OCI-LY7 (cell line): ENCODE measurements at regions not wholly inside any gene's neighbourhood (a gene's known extent, or its start where the extent isn't known, plus 50 kb on each side); places are given as distances from the start of the nearest gene placed in this dataset.

ENCODE experiments used
- CTCF ChIP-seq: fragments of 200-600 bp; sonication (generic); conservative IDR thresholded peaks from 2 replicates; pipeline ENCODE4 v1.5.1; 2014; ENCODE audit warnings: mild to moderate bottlenecking, antibody characterized with exemption, low read length, moderate library complexity, mixed read lengths
- EZH2phosphoT487 ChIP-seq: fragments of 200-600 bp; sonication (generic); IDR thresholded peaks from 2 replicates; pipeline ENCODE4 v1.6.1; 2018; ENCODE audit warnings: low read depth, borderline replicate concordance, mild to moderate bottlenecking, mixed run types, antibody characterized with exemption, low read length, moderate library complexity, mixed read lengths

DNA sequence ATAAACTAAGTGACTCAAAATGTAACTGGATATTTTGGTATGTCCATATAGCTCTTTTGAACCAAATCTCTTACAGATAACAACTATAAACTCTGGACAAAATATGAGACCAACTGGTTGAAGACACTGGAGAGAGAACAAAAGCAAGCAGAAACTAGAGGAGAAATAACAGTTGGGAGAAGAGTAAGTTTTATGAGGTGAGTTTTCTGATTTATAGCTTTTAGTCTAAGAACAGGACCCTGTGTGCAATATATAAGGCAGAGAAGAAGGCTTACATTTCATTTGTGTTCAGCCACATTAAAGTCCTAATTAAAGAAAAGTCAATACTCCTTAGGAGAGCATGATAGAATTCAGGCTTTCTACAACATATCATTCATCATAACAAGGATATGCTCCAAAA lies 71.0 kb upstream of the AMOTL1 start:
- TF ChIP-seq CTCF (no peak), EZH2phosphoT487 (no peak)
